GM12878 (cell line): ENCODE measurements at regions not wholly inside any gene's neighbourhood (a gene's known extent, or its start where the extent isn't known, plus 50 kb on each side); places are given as distances from the start of the nearest gene placed in this dataset.

Experiments
- ATAC-seq: fragments of 200-7000 bp; cut with Tn5 transposase; 3 replicates; pipeline ENCODE4 v1.9.1; 2020; ENCODE audit warnings: mild to moderate bottlenecking, moderate library complexity
- BruUV-seq: library from RNA; stranded (reverse); fragments of 400-500 nt; replicated peaks from 2 replicates; lab custom pipeline; 2021; lab: Mats Ljungman, UMichigan
- CTCF ChIA-PET: fragments of 300-600 bp; sonication (Branson Sonifier 250); formaldehyde crosslinking; extraction: SDS; loops from one replicate; lab custom pipeline; 2021; ENCODE audit warnings: inconsistent platforms; lab: Yijun Ruan, JAX
- POLR2A ChIA-PET: fragments of 350-600 bp; formaldehyde crosslinking; extraction: SDS; loops from one replicate; lab custom pipeline; 2021; ENCODE audit warnings: inconsistent platforms; lab: Charles Lee
- RAD21 ChIA-PET: fragments of 300-600 bp; sonication (Branson Sonifier 250); formaldehyde crosslinking; loops from one replicate; lab custom pipeline; 2023; ENCODE audit warnings: antibody characterized with exemption; ENCODE audit not compliant: unreplicated experiment; lab: Charles Lee
- SMC1A ChIA-PET: fragments of 300-600 bp; sonication (Branson Sonifier 250); formaldehyde crosslinking; loops from one replicate; lab custom pipeline; 2023; ENCODE audit not compliant: unreplicated experiment, uncharacterized antibody; lab: Charles Lee
- DNase-seq: peaks from one replicate; pipeline ENCODE4 v3.0.0-alpha.2; 2011; ENCODE audit warnings: low read depth, low spot score
- FAIRE-seq: peaks from 3 replicates; lab custom pipeline; 2011; peaks lifted over from hg19 to GRCh38; lab: Jason Lieb, UNC
- H2AFZ ChIP-seq: 2 replicates; pipeline ENCODE4 v1.6.0; 2011; ENCODE audit warnings: low read depth, low read length, control low read depth; ENCODE audit not compliant: control insufficient read depth
- H3K27ac ChIP-seq: 2 replicates; pipeline ENCODE4 v1.5.1; 2011; ENCODE audit warnings: control low read depth; ENCODE audit not compliant: control insufficient read depth, insufficient read depth
- H3K27me3 ChIP-seq, 2 experiments: replicated peaks in 1 of 2; 2 replicates each; pipeline versions ENCODE4 v1.6.0 to v1.6.1; 2011; ENCODE audit warnings: low read length in 1 of 2; ENCODE audit not compliant: control insufficient read depth in 2 of 2, insufficient read depth in 2 of 2
- H3K36me3 ChIP-seq, 2 experiments: 2 replicates each; pipeline ENCODE4 v1.5.1; 2011; ENCODE audit warnings: low read length in 1 of 2; ENCODE audit not compliant: control insufficient read depth in 2 of 2, insufficient read depth in 2 of 2
- H3K4me1 ChIP-seq: 2 replicates; pipeline ENCODE4 v1.6.1; 2011; ENCODE audit warnings: mild to moderate bottlenecking, low read length, moderate library complexity, mixed read lengths; ENCODE audit not compliant: control insufficient read depth, insufficient read depth
- H3K4me2 ChIP-seq: 2 replicates; pipeline ENCODE4 v1.6.0; 2011; ENCODE audit warnings: control low read depth; ENCODE audit not compliant: control insufficient read depth, insufficient read depth
- H3K4me3 ChIP-seq: fragments of 200-600 bp; sonication (generic); 2 replicates; pipeline ENCODE4 v1.5.1; 2016
- H3K79me2 ChIP-seq: 2 replicates; pipeline ENCODE4 v1.6.0; 2011; ENCODE audit warnings: low read length; ENCODE audit not compliant: control insufficient read depth, insufficient read depth
- H3K9ac ChIP-seq: 2 replicates; pipeline ENCODE4 v1.8.0; 2011; ENCODE audit warnings: low read length, control low read depth, mixed read lengths; ENCODE audit not compliant: control insufficient read depth, insufficient read depth
- H3K9me3 ChIP-seq: replicated peaks from 3 replicates; pipeline ENCODE4 v1.5.1; 2011; ENCODE audit warnings: mild to moderate bottlenecking, low read length; ENCODE audit not compliant: control insufficient read depth, insufficient read depth
- H4K20me1 ChIP-seq: 2 replicates; pipeline ENCODE4 v1.6.0; 2011; ENCODE audit not compliant: control insufficient read depth, insufficient read depth
- BACH1 ChIP-seq: fragments of 450-650 bp; IDR thresholded peaks from 2 replicates; pipeline ENCODE4 v1.6.1; 2017; ENCODE audit warnings: mild to moderate bottlenecking, borderline replicate concordance
- EED ChIP-seq: sonication (generic); IDR thresholded peaks from 2 replicates; pipeline ENCODE4 v1.6.1; 2016; ENCODE audit warnings: antibody characterized with exemption, low read depth
- IRF4 ChIP-seq: IDR thresholded peaks from 2 replicates; pipeline ENCODE4 v1.6.1; 2011; ENCODE audit warnings: low read depth, low read length
- RAD51 ChIP-seq: fragments of 450-650 bp; IDR thresholded peaks from 2 replicates; pipeline ENCODE4 v1.6.1; 2016; ENCODE audit warnings: moderate library complexity, mild to moderate bottlenecking, inconsistent platforms
- SPI1 ChIP-seq: IDR thresholded peaks from 2 replicates; pipeline ENCODE4 v1.6.1; 2011; ENCODE audit warnings: low read depth, mild to moderate bottlenecking, low read length, moderate library complexity, borderline replicate concordance; ENCODE audit not compliant: insufficient read depth
- SREBF2 ChIP-seq: IDR thresholded peaks from 2 replicates; pipeline ENCODE4 v1.6.1; 2012; ENCODE audit warnings: mild to moderate bottlenecking, low read length
- SUPT20H ChIP-seq: IDR thresholded peaks from 2 replicates; pipeline ENCODE4 v1.6.1; 2011; ENCODE audit warnings: low read depth, mild to moderate bottlenecking, low read length, moderate library complexity, borderline replicate concordance; ENCODE audit not compliant: control insufficient read depth
- TBL1XR1 ChIP-seq: IDR thresholded peaks from 2 replicates; pipeline ENCODE4 v1.6.1; 2012; ENCODE audit warnings: low read depth, low read length, improper control_type of control experiment
- ZNF274 ChIP-seq: IDR thresholded peaks from one replicate; pipeline ENCODE4 v1.8.0; 2011; ENCODE audit not compliant: insufficient read length, insufficient read depth
- ZSCAN29 ChIP-seq: fragments of 450-650 bp; IDR thresholded peaks from 2 replicates; pipeline ENCODE4 v1.6.1; 2017; ENCODE audit warnings: mild to moderate bottlenecking, moderate library complexity
- WGBS: methylation state at CpG from one replicate; pipeline ENCODE4 v1.1.6; 2016; ENCODE audit warnings: low lambda C conversion rate; ENCODE audit not compliant: insufficient replicate concordance, insufficient coverage; ENCODE audit errors: missing lambda C conversion rate; 5-methylcytosine and 5-hydroxymethylcytosine counted together
- in situ Hi-C: fragments of 300-500 bp; cut with MboI; formaldehyde crosslinking; loops from 9 replicates; pipeline ENCODE4 v1.14.3; 2018; ENCODE audit warnings: mixed read lengths
- intact Hi-C: fragments of 100-400 bp; cut with micrococcal nuclease; formaldehyde crosslinking; loops from one replicate; pipeline ENCODE4 v1.14.2; 2022; ENCODE audit not compliant: unreplicated experiment
- TF ChIP-seq, protein P1 (sequence below): fragments of 450-650 bp; IDR thresholded peaks from 2 replicates; pipeline ENCODE4 v1.6.1; 2017; ENCODE audit warnings: low read depth, mild to moderate bottlenecking, moderate library complexity
- TF ChIP-seq, protein P2 (sequence below): fragments of 450-650 bp; IDR thresholded peaks from 2 replicates; pipeline ENCODE4 v1.6.1; 2014; ENCODE audit warnings: mild to moderate bottlenecking

DNA sequence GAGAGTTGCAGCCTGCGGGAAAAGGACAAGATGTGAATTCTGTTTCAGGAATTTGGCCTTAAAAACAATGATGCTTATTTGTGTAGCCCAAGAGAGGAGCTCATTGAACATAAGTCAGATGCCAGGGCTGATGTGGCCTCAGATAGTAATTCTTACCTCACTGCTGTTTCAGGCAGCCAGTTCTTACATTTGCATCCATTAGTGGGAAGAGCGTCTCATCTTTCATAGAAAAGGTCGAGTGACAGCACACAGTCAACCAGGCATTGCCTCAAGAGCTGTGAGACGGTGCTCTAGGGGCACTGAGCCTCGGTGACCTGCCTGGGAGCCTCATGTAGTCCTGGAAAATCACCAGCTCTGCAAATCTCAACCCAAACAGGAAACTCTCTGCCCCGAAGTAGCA lies 174.9 kb upstream of the FRG1 start:
- Histone ChIP-seq H3K79me2 (no peaks in the 10 kb centered on the region), H3K36me3 (no peaks in the 10 kb centered on the region), H3K9me3 (no peaks in the 10 kb centered on the region), H4K20me1 (no peaks in the 10 kb centered on the region), H3K4me2 (no peak overlapping the region), H3K27me3 (no peaks in the 10 kb centered on the region), H3K27ac (no peak overlapping the region), H2AFZ (no peak overlapping the region), H3K9ac (no peak overlapping the region), H3K4me1 (no peaks in the 10 kb centered on the region), H3K4me3 (no peak overlapping the region)
- CTCF ChIA-PET = no interaction called here
- intact Hi-C loops = no loop called here
- ATAC-seq (no peak), FAIRE-seq (no peak), DNase-seq (no peak)
- SMC1A ChIA-PET = interaction anchor here (0.5 kb wide), 1 partner anchor 12 kb away, joined by 3 read pairs; no protein-coding TSS in a partner anchor
- no peak for TF ChIP-seq ZNF274
- TF ChIP-seq, protein P1, sequence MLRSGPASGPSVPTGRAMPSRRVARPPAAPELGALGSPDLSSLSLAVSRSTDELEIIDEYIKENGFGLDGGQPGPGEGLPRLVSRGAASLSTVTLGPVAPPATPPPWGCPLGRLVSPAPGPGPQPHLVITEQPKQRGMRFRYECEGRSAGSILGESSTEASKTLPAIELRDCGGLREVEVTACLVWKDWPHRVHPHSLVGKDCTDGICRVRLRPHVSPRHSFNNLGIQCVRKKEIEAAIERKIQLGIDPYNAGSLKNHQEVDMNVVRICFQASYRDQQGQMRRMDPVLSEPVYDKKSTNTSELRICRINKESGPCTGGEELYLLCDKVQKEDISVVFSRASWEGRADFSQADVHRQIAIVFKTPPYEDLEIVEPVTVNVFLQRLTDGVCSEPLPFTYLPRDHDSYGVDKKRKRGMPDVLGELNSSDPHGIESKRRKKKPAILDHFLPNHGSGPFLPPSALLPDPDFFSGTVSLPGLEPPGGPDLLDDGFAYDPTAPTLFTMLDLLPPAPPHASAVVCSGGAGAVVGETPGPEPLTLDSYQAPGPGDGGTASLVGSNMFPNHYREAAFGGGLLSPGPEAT = no peak
- 28% methylated on average over 6 of the region's 6 CpGs for WGBS
- in situ Hi-C loops = no loop called here
- BruUV-seq = no TSS peak
- RAD21 ChIA-PET = no interaction called here
- POLR2A ChIA-PET = no interaction called here

DNA sequence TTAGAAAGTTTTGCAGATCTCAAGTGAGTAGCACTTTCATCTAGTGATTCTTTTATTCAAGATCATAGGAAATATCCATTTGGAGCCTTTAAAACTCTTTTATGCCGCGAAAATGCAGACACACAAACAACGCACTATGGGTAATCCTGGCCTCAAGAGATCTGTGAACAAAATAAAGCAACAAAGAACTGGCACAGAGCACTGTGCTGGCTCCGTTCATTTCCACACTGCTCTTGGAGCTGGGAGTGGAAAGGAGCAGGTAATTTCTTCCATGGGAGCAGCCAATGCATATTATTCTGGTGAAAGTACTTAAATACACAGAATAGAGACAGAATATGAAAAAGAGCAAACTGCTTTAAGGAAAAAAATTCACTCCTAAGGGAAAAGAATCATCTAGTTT lies 172.7 kb upstream of the FRG1 start:
- Histone ChIP-seq H3K4me2 (no peak overlapping the region), H2AFZ (no peak overlapping the region), H3K27ac (no peak overlapping the region), H3K36me3 (no peaks in the 10 kb centered on the region), H3K4me3 (no peak overlapping the region), H3K9ac (no peak overlapping the region), H3K9me3 (no peaks in the 10 kb centered on the region), H4K20me1 (no peaks in the 10 kb centered on the region), H3K79me2 (no peaks in the 10 kb centered on the region), H3K27me3 (no peaks in the 10 kb centered on the region), H3K4me1 (no peaks in the 10 kb centered on the region)
- ATAC-seq = no peak
- 38% methylated on average over 4 of the region's 4 CpGs for WGBS
- ChIA-PET POLR2A (no interaction called here), RAD21 (no interaction called here), SMC1A (no interaction called here), CTCF (no interaction called here)
- in situ Hi-C loops = no loop called here
- BruUV-seq = no TSS peak
- FAIRE-seq = no peak
- DNase-seq = no peak
- TF ChIP-seq BACH1 (no peak), ZSCAN29 (no peak), EED (no peak), SUPT20H (no peak), TBL1XR1 (no peak), IRF4 (no peak), SREBF2 (no peak), SPI1 (no peak), RAD51 (no peak)
- TF ChIP-seq, protein P2, sequence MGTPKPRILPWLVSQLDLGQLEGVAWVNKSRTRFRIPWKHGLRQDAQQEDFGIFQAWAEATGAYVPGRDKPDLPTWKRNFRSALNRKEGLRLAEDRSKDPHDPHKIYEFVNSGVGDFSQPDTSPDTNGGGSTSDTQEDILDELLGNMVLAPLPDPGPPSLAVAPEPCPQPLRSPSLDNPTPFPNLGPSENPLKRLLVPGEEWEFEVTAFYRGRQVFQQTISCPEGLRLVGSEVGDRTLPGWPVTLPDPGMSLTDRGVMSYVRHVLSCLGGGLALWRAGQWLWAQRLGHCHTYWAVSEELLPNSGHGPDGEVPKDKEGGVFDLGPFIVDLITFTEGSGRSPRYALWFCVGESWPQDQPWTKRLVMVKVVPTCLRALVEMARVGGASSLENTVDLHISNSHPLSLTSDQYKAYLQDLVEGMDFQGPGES = no peak
- intact Hi-C loops = no loop called here
